B cell (primary cell): ENCODE measurements at regions not wholly inside any gene's neighbourhood (a gene's known extent, or its start where the extent isn't known, plus 50 kb on each side); places are given as distances from the start of the nearest gene placed in this dataset.
"Not testable (repeated sequence)": the region's sequence is repeated elsewhere in the genome, so short reads cannot be mapped to it uniquely, and the experiment has no call there.

ENCODE experiments used
- ATAC-seq: fragments of 200-7000 bp; cut with Tn5 transposase; one replicate; pipeline ENCODE4 v1.10.0; 2021; ENCODE audit warnings: low read depth, mild to moderate bottlenecking, moderate number of reproducible peaks, moderate library complexity
- CTCF ChIA-PET: fragments of 350-600 bp; sonication (Branson Sonifier 250); formaldehyde crosslinking; loops from one replicate; lab custom pipeline; 2021; ENCODE audit warnings: antibody characterized with exemption, inconsistent platforms; lab: Charles Lee
- POLR2A ChIA-PET: fragments of 350-600 bp; sonication (Branson Sonifier 250); formaldehyde crosslinking; loops from one replicate; lab custom pipeline; 2021; ENCODE audit warnings: antibody characterized with exemption; lab: Charles Lee
- DNase-seq: peaks from one replicate; pipeline ENCODE4 v3.0.0; 2013
- H2AFZ ChIP-seq: 2 replicates; pipeline ENCODE4 v1.6.1; 2012; ENCODE audit warnings: mild to moderate bottlenecking, low read depth, low read length; ENCODE audit not compliant: insufficient read depth, poor library complexity, severe bottlenecking
- H3K27ac ChIP-seq, 2 donors: 1 replicate in 1 of 2; 2 replicates in 1 of 2; pipeline ENCODE4 v1.5.1; 2012 to 2013; ENCODE audit warnings: low read length in 2 of 2, mild to moderate bottlenecking in 2 of 2, moderate library complexity in 1 of 2
- H3K27me3 ChIP-seq, 4 experiments: fragments of 200-600 bp in 1 of 4; sonication (generic) in 1 of 4; replicated peaks in 1 of 4; 1 replicate in 2 of 4; 2 replicates in 2 of 4; pipeline versions ENCODE4 v1.6.1 to v1.7.0; 2013 to 2016; ENCODE audit warnings: low read length in 3 of 4, mild to moderate bottlenecking in 2 of 4, mixed read lengths in 1 of 4, moderate library complexity in 1 of 4; ENCODE audit not compliant: insufficient read depth in 4 of 4, control insufficient read depth in 3 of 4; ENCODE audit errors: control extremely low read depth in 1 of 4
- H3K36me3 ChIP-seq, 2 experiments: replicated peaks in 1 of 2; 1 replicate in 1 of 2; 2 replicates in 1 of 2; pipeline versions ENCODE4 v1.6.1 to v1.7.1; 2013; ENCODE audit warnings: low read length in 1 of 2; ENCODE audit not compliant: insufficient read depth in 2 of 2, control insufficient read depth in 1 of 2; ENCODE audit errors: control extremely low read depth in 1 of 2, extremely low read depth in 1 of 2
- H3K4me1 ChIP-seq, 2 donors: fragments of 200-600 bp in 1 of 2; sonication (generic) in 1 of 2; 1 replicate in 1 of 2; 2 replicates in 1 of 2; pipeline versions ENCODE4 v1.5.1 to v1.6.1; 2013 to 2017; ENCODE audit warnings: low read length in 2 of 2; ENCODE audit not compliant: control insufficient read depth in 2 of 2, insufficient read depth in 2 of 2
- H3K4me2 ChIP-seq: replicated peaks from 2 replicates; pipeline ENCODE3; 2012; ENCODE audit warnings: mild to moderate bottlenecking, low read depth, low read length; ENCODE audit not compliant: poor library complexity, severe bottlenecking
- H3K4me3 ChIP-seq, 5 experiments: fragments of 200-600 bp in 1 of 5; sonication (generic) in 1 of 5; 1 replicate in 3 of 5; 2 replicates in 2 of 5; pipeline versions ENCODE4 v1.5.1 to v1.7.0; 2011 to 2016; ENCODE audit warnings: low read length in 4 of 5, mild to moderate bottlenecking in 4 of 5, low read depth in 2 of 5, control low read depth in 1 of 5, moderate library complexity in 1 of 5; ENCODE audit not compliant: insufficient read depth in 1 of 5; ENCODE audit errors: control extremely low read depth in 1 of 5, extremely low read depth in 1 of 5
- H3K79me2 ChIP-seq: fragments of 200-600 bp; sonication (generic); one replicate; pipeline ENCODE4 v1.6.0; 2016; ENCODE audit warnings: low read length; ENCODE audit not compliant: control insufficient read depth, insufficient read depth
- H3K9ac ChIP-seq: fragments of 200-600 bp; sonication (generic); 2 replicates; pipeline ENCODE4 v1.6.1; 2017; ENCODE audit warnings: mild to moderate bottlenecking, low read length, moderate library complexity
- H3K9me3 ChIP-seq, 3 donors: one replicate each; pipeline versions ENCODE4 v1.6.1 to v1.7.1; 2013; ENCODE audit warnings: low read length in 2 of 3; ENCODE audit not compliant: control insufficient read depth in 2 of 3, insufficient read depth in 1 of 3; ENCODE audit errors: control extremely low read depth in 1 of 3
- H4K20me1 ChIP-seq: 2 replicates; pipeline ENCODE4 v1.6.0; 2012; ENCODE audit warnings: mild to moderate bottlenecking, low read length; ENCODE audit not compliant: insufficient read depth, control insufficient read depth, poor library complexity, severe bottlenecking
- H3K27ac Mint-ChIP-seq: one replicate; pipeline ENCODE4 v1.8.0; 2021; ENCODE audit warnings: mixed read lengths
- H3K27me3 Mint-ChIP-seq: one replicate; pipeline ENCODE4 v1.8.0; 2021; ENCODE audit warnings: mixed read lengths
- H3K4me1 Mint-ChIP-seq: one replicate; pipeline ENCODE4 v1.8.0; 2021; ENCODE audit warnings: mixed read lengths
- H3K4me3 Mint-ChIP-seq: one replicate; pipeline ENCODE4 v1.8.0; 2021; ENCODE audit warnings: mixed read lengths
- H3K9me3 Mint-ChIP-seq: one replicate; pipeline ENCODE4 v1.8.0; 2022; ENCODE audit warnings: mixed read lengths; ENCODE audit not compliant: insufficient read depth
- EZH2 ChIP-seq: IDR thresholded peaks from 2 replicates; pipeline ENCODE4 v1.6.1; 2012; ENCODE audit warnings: borderline replicate concordance, low read depth, mild to moderate bottlenecking, moderate library complexity, low read length; ENCODE audit not compliant: insufficient read depth, poor library complexity, severe bottlenecking
- WGBS: methylation state at CpG from one replicate; pipeline ENCODE4 v1.1.5; 2013; ENCODE audit warnings: missing lambda C conversion rate; ENCODE audit not compliant: insufficient coverage; 5-methylcytosine and 5-hydroxymethylcytosine counted together
- intact Hi-C: fragments of 100-400 bp; cut with micrococcal nuclease; formaldehyde crosslinking; loops from one replicate; pipeline ENCODE4 v1.10.0; 2022
- TF ChIP-seq, protein P1 (sequence below): fragments of 200-600 bp; IDR thresholded peaks from one replicate; pipeline ENCODE4 v1.8.0; 2022; ENCODE audit warnings: antibody characterized with exemption, mild to moderate bottlenecking

DNA sequence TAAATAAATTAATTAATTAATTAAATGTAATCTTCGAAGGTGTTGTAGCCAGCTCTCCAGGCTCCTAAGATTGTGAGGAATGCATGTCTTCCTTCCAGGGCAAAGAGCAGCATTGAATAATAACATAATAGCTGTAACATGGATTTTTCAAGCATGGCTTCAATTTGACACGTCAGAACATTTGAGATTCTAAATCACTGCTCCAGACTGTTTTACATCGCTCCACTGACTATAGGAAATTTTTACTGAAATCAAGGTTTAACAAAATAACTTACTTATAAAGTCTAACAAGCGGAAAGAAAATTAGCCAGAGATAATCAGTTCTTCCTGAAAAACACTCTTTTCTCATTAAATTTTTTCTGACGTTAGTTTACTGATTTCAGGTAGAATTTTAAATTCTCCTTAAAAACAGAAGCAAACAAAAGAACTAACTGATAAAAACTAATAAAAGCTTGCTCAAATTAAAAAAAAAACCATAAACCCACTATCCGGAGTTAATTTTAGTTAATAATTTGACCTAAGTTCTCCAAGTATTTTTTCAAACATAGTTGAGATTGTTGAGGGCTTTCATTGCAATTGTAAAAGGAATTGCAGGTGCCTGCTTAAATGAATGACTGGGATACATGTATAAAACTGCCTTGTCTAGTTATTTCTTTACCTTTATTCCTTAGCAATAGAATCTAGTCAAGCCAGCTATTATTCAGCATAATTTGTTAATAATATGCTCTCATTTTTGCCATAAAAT, 51.2 kb upstream of the SGCE start:
- Mint-ChIP-seq H3K4me1 (no peaks in the 10 kb centered on the region), H3K27me3 (peaks cover 9% of the 10 kb centered on the region), H3K27ac (no peak overlapping the region), H3K9me3 (no peaks in the 10 kb centered on the region), H3K4me3 (no peak overlapping the region)
- H3K27ac ChIP-seq, result no peak overlapping the region
- H3K79me2 ChIP-seq, result no peaks in the 10 kb centered on the region
- H3K4me2 ChIP-seq, result no peak overlapping the region
- ATAC-seq (no peak), DNase-seq (no peak)
- H3K9ac ChIP-seq, result no peak overlapping the region
- TF ChIP-seq, protein P1, sequence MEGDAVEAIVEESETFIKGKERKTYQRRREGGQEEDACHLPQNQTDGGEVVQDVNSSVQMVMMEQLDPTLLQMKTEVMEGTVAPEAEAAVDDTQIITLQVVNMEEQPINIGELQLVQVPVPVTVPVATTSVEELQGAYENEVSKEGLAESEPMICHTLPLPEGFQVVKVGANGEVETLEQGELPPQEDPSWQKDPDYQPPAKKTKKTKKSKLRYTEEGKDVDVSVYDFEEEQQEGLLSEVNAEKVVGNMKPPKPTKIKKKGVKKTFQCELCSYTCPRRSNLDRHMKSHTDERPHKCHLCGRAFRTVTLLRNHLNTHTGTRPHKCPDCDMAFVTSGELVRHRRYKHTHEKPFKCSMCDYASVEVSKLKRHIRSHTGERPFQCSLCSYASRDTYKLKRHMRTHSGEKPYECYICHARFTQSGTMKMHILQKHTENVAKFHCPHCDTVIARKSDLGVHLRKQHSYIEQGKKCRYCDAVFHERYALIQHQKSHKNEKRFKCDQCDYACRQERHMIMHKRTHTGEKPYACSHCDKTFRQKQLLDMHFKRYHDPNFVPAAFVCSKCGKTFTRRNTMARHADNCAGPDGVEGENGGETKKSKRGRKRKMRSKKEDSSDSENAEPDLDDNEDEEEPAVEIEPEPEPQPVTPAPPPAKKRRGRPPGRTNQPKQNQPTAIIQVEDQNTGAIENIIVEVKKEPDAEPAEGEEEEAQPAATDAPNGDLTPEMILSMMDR, result no peak
- no peak for TF ChIP-seq EZH2
- ChIA-PET POLR2A (no interaction called here), CTCF (no interaction called here)
- H4K20me1 ChIP-seq, result no peaks in the 10 kb centered on the region
- no peak overlapping the region for H2AFZ ChIP-seq
- H3K36me3 ChIP-seq, result no peaks in the 10 kb centered on the region
- WGBS, result no CpG with 5 or more reads among the region's 6 CpGs
- H3K9me3 ChIP-seq, result no peaks in the 10 kb centered on the region
- intact Hi-C loops, result no loop called here
- H3K4me3 ChIP-seq, result no peak overlapping the region
- H3K4me1 ChIP-seq, result no peaks in the 10 kb centered on the region
- peaks cover 0 to 2% (median 0%) of the 10 kb centered on the region in 4 experiments for H3K27me3 ChIP-seq

DNA sequence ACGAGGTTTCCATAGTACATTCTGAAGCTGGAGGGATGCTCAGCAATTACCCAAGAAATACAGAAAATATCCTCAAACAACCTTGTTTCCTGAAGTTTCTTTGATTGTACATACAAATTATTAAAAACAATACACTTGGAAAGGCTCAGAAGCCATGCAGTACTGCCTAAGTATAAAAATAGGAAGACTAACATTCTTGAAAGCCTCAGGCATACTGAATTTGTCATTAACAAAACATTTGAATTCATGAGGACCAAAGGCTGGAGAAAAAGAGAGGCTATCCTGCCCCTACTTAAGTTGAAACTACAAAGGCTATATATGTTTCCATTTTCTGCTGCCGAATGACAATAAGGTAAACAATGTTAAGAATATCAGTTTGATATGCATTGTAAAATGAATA, 54.3 kb upstream of the SGCE start:
- Mint-ChIP-seq H3K27ac (no peak overlapping the region), H3K27me3 (peaks cover 3% of the 10 kb centered on the region), H3K4me1 (no peaks in the 10 kb centered on the region), H3K9me3 (no peaks in the 10 kb centered on the region), H3K4me3 (no peak overlapping the region)
- Histone ChIP-seq H3K9me3 (no peaks in the 10 kb centered on the region), H3K4me1 (no peaks in the 10 kb centered on the region), H3K79me2 (no peaks in the 10 kb centered on the region), H3K4me2 (no peak overlapping the region), H3K9ac (no peak overlapping the region), H3K36me3 (no peaks in the 10 kb centered on the region), H3K27me3 (peaks cover 0 to 2% (median 0%) of the 10 kb centered on the region in 4 experiments), H2AFZ (no peak overlapping the region), H4K20me1 (no peaks in the 10 kb centered on the region), H3K4me3 (no peak overlapping the region), H3K27ac (no peak overlapping the region)
- ATAC-seq (no peak), DNase-seq (no peak)
- WGBS, result no CpG with 5 or more reads among the region's 2 CpGs
- ChIA-PET CTCF (no interaction called here), POLR2A (no interaction called here)
- TF ChIP-seq, protein P1, result no peak
- no peak for TF ChIP-seq EZH2
- intact Hi-C loops, result no loop called here

DNA sequence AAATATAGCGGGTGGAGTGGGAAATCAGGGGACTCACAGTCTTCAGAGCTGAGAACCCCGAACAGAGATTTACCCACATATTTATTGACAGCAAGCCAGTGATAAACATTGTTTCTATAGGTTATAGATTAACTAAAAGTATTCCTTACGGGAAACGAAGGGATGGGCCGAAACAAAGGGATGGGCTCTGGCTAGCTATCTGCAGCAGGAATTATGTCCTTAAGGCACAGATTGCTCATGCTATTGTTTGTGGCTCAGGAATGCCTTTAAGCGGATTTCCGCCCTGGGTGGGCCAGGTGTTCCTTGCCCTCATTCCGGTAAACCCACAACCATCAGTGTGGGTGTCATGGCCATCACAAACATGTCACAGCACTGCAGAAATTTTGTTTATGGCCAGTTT, 66.4 kb upstream of the SGCE start:
- ATAC-seq, H3K9ac ChIP-seq, H3K27ac ChIP-seq, H4K20me1 ChIP-seq, CTCF ChIA-PET, H3K79me2 ChIP-seq, H3K9me3 Mint-ChIP-seq, H3K4me2 ChIP-seq, H3K36me3 ChIP-seq, H3K4me1 Mint-ChIP-seq, H3K27me3 ChIP-seq, DNase-seq, H3K27me3 Mint-ChIP-seq, H3K27ac Mint-ChIP-seq, H3K9me3 ChIP-seq, H3K4me3 ChIP-seq, intact Hi-C loops, H3K4me3 Mint-ChIP-seq, H3K4me1 ChIP-seq, POLR2A ChIA-PET, H2AFZ ChIP-seq: not testable (repeated sequence)
- 98% methylated on average over 4 of the region's 8 CpGs for WGBS
